ENCODE measurements at regions not wholly inside any gene's neighbourhood (a gene's known extent, or its start where the extent isn't known, plus 50 kb on each side); places are given as distances from the start of the nearest gene placed in this dataset.

DNA sequence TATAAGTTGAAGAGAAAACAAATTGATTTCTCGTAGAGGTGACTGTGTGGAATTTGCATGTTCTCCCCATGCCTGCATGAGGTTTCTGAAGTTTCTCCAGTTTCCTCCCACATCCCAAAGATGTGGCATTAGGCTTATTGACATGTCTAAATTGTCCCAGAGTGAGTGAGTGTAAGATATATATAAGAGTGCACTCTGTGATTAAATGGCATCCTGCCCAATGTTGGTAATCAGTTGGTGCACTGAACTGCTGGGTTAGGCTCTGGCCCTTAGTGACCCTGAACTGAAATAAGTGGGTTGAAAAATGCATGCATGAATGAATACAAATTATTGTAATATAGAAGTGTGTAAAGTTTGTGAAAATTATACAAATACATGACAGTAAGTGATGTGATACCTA is 1106.5 kb downstream of the TECRL start:
- H3K4me3 ChIP-seq (ENCODE audit: low read depth, low read length), result no peak overlapping the region
- no peaks in the 10 kb centered on the region for H3K27me3 ChIP-seq (ENCODE audit: insufficient read depth, low read length)
- H3K27ac ChIP-seq (ENCODE audit: low read depth, low read length), result no peak overlapping the region
- no peaks in the 10 kb centered on the region for H3K4me1 ChIP-seq (ENCODE audit: control insufficient read depth, insufficient read depth, low read length, unreplicated experiment)
- H2AFZ ChIP-seq (ENCODE audit: low read length, unreplicated experiment), result no peak overlapping the region
- H3K36me3 ChIP-seq (ENCODE audit: insufficient read depth, low read length), result no peaks in the 10 kb centered on the region
- no peaks in the 10 kb centered on the region for H3K79me2 ChIP-seq (ENCODE audit: control insufficient read depth, insufficient read depth, low read length, unreplicated experiment)

DNA sequence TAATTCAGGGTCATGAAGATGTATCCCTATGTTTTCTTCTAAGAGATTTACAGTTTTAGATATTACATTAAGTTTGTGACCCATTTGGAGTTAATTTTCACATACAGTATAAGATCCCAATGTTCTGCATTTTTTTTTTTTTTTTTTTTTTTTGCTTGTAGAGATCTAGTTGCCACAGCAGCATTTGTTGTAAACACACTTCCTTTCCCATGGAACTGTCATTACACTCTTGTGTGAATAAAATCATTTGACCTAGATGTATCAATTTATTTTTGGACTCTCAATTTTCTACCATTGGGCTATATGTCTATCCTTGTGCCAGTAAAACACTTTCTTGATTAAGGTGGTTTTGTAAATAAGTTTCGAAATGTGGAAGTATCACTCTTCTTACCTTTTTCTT is 1107.2 kb downstream of the TECRL start:
- H3K27ac ChIP-seq (ENCODE audit: low read depth, low read length), result no peak overlapping the region
- H3K27me3 ChIP-seq (ENCODE audit: insufficient read depth, low read length), result no peaks in the 10 kb centered on the region

DNA sequence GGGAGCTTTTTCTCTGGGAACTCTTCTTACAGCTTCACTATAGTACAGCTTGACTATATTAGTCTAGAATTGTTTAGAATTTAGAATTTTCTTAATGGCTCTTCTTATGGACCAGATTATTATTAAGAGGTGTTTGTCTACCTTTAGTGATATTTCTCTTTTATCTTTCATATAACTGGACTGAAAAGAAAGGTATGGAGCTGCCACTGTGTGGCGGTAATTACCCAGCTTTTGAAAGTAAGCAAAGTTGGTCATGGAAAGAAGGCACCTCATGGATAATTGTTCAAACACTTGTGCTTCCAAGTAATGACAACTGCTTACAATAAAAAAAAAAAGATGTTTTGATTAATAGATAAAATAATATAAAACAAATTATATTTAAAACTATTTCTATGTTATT is 1112.5 kb downstream of the TECRL start:
- Histone ChIP-seq H3K27me3 (ENCODE audit: insufficient read depth, low read length) (no peaks in the 10 kb centered on the region), H3K4me1 (ENCODE audit: control insufficient read depth, insufficient read depth, low read length, unreplicated experiment) (no peaks in the 10 kb centered on the region), H3K27ac (ENCODE audit: low read depth, low read length) (no peak overlapping the region), H2AFZ (ENCODE audit: low read length, unreplicated experiment) (no peak overlapping the region), H3K36me3 (ENCODE audit: insufficient read depth, low read length) (no peaks in the 10 kb centered on the region), H3K4me3 (ENCODE audit: low read depth, low read length) (no peak overlapping the region), H3K79me2 (ENCODE audit: control insufficient read depth, insufficient read depth, low read length, unreplicated experiment) (no peaks in the 10 kb centered on the region)

More for the DNA sequence above, 1107.2 kb downstream of the TECRL start:
- Histone ChIP-seq H2AFZ (ENCODE audit: low read length, unreplicated experiment) (no peak overlapping the region), H3K79me2 (ENCODE audit: control insufficient read depth, insufficient read depth, low read length, unreplicated experiment) (no peaks in the 10 kb centered on the region), H3K4me1 (ENCODE audit: control insufficient read depth, insufficient read depth, low read length, unreplicated experiment) (no peaks in the 10 kb centered on the region), H3K36me3 (ENCODE audit: insufficient read depth, low read length) (no peaks in the 10 kb centered on the region), H3K4me3 (ENCODE audit: low read depth, low read length) (no peak overlapping the region)

DNA sequence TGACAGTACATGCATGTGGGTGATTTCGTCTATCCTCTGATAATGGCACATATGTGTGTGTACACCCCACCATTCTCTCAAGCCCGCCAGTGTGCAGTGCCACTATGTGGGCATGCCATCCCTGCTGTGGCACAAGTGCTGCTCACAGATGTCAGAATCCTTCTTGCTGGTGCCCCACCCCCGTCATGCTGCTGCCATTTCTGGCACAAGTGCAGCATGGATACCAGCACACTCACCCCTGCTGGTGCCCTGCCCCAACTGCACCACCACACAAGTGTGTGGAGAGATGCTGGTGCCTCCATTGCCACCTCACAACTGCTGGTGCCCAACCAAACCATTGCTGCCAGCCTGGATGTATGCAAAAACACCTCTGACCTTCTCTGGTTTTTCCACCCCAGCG is 1133.8 kb downstream of the TECRL start:
- Histone ChIP-seq H2AFZ (ENCODE audit: low read length, unreplicated experiment) (no peak overlapping the region), H3K27me3 (ENCODE audit: insufficient read depth, low read length) (no peaks in the 10 kb centered on the region), H3K27ac (ENCODE audit: low read depth, low read length) (no peak overlapping the region), H3K79me2 (ENCODE audit: control insufficient read depth, insufficient read depth, low read length, unreplicated experiment) (no peaks in the 10 kb centered on the region), H3K4me3 (ENCODE audit: low read depth, low read length) (no peak overlapping the region), H3K4me1 (ENCODE audit: control insufficient read depth, insufficient read depth, low read length, unreplicated experiment) (no peaks in the 10 kb centered on the region), H3K36me3 (ENCODE audit: insufficient read depth, low read length) (no peaks in the 10 kb centered on the region)

DNA sequence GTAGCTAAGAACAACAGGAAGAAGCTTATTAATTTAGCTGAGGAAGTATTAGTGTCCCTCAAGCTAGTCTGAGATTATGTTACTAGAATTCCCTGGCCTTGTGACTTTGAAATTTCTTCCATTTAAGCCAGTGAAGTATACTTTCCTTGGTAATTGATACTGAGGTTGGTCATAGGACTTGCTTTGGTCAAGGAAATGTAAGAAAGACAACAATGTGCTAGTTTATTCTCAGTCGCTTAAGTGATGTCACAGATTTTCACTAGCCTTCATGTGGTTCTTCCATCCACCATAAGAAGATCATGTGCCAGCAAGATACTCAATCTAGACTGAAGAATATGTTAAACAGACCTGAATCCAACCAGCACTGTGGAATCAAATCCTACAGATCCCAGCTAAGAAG is 1140.1 kb downstream of the TECRL start:
- Histone ChIP-seq H3K27ac (ENCODE audit: low read depth, low read length) (no peak overlapping the region), H3K36me3 (ENCODE audit: insufficient read depth, low read length) (no peaks in the 10 kb centered on the region), H2AFZ (ENCODE audit: low read length, unreplicated experiment) (no peak overlapping the region), H3K4me1 (ENCODE audit: control insufficient read depth, insufficient read depth, low read length, unreplicated experiment) (no peaks in the 10 kb centered on the region), H3K4me3 (ENCODE audit: low read depth, low read length) (no peak overlapping the region), H3K79me2 (ENCODE audit: control insufficient read depth, insufficient read depth, low read length, unreplicated experiment) (no peaks in the 10 kb centered on the region), H3K27me3 (ENCODE audit: insufficient read depth, low read length) (no peaks in the 10 kb centered on the region)

DNA sequence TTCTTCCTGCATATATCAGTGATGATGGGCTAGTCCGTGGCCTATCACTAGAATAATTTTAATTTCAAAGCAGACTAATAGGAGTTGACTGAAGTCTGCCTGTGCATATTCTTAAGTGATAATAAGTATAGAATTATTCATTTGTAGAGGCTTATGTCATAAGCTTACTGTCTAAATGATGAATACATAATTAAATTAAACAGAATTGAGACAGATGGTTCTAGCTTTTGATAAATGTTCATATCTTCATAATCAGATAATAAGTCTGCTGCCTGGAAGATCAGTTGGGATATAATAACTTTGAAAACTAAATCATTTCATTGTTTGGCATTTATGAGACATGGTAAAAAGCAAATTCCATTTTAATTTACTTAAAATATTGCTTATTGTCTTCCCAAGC is 1175.6 kb downstream of the TECRL start:
- Histone ChIP-seq H3K79me2 (ENCODE audit: control insufficient read depth, insufficient read depth, low read length, unreplicated experiment) (no peaks in the 10 kb centered on the region), H3K4me1 (ENCODE audit: control insufficient read depth, insufficient read depth, low read length, unreplicated experiment) (no peaks in the 10 kb centered on the region), H3K4me3 (ENCODE audit: low read depth, low read length) (no peak overlapping the region), H3K36me3 (ENCODE audit: insufficient read depth, low read length) (no peaks in the 10 kb centered on the region), H3K27me3 (ENCODE audit: insufficient read depth, low read length) (no peaks in the 10 kb centered on the region), H3K27ac (ENCODE audit: low read depth, low read length) (no peak overlapping the region), H2AFZ (ENCODE audit: low read length, unreplicated experiment) (no peak overlapping the region)

DNA sequence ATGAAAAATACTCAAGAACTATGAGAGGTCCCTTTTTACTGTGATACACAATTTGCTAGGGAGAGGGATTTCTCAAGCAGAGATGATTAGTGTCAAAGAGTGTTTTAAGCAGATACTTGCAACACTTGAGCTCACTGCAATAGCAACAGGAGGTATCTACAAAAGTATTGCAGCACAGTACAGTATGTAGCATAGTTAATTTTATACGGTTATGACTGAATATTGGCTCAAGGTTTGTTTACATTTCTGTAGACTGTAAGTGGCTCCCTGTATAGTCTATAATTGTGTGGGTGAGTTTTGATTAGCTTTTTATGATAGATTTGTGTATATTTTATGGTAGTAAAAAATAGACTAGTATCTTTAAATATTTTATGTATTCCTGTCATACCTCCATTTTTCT is 1177.2 kb downstream of the TECRL start:
- Histone ChIP-seq H2AFZ (ENCODE audit: low read length, unreplicated experiment) (no peak overlapping the region), H3K4me1 (ENCODE audit: control insufficient read depth, insufficient read depth, low read length, unreplicated experiment) (no peaks in the 10 kb centered on the region), H3K36me3 (ENCODE audit: insufficient read depth, low read length) (no peaks in the 10 kb centered on the region), H3K4me3 (ENCODE audit: low read depth, low read length) (no peak overlapping the region), H3K27me3 (ENCODE audit: insufficient read depth, low read length) (no peaks in the 10 kb centered on the region), H3K79me2 (ENCODE audit: control insufficient read depth, insufficient read depth, low read length, unreplicated experiment) (no peaks in the 10 kb centered on the region), H3K27ac (ENCODE audit: low read depth, low read length) (no peak overlapping the region)

DNA sequence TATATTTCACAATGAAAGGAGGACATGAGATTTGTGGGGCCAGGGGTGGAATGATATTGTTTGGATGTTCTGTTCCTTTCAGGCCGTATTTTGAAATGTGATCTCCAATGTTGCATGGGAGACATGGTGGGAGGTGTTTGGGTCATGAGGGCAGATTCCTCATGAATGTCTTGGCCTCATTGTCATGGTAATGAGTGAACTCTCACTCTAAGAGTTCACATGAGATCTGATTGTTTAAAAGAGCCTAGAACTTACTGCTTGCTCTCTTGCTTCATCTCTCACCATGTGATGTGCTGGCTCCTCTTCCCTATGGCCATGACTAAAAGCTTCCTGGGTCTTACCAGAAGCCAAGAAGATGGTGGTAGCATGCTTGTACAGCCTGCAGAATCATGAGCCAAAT is 1183.0 kb downstream of the TECRL start:
- Histone ChIP-seq H3K27me3 (ENCODE audit: insufficient read depth, low read length) (no peaks in the 10 kb centered on the region), H3K4me1 (ENCODE audit: control insufficient read depth, insufficient read depth, low read length, unreplicated experiment) (no peaks in the 10 kb centered on the region), H3K79me2 (ENCODE audit: control insufficient read depth, insufficient read depth, low read length, unreplicated experiment) (no peaks in the 10 kb centered on the region), H3K27ac (ENCODE audit: low read depth, low read length) (no peak overlapping the region), H3K4me3 (ENCODE audit: low read depth, low read length) (no peak overlapping the region), H3K36me3 (ENCODE audit: insufficient read depth, low read length) (no peaks in the 10 kb centered on the region), H2AFZ (ENCODE audit: low read length, unreplicated experiment) (no peak overlapping the region)

DNA sequence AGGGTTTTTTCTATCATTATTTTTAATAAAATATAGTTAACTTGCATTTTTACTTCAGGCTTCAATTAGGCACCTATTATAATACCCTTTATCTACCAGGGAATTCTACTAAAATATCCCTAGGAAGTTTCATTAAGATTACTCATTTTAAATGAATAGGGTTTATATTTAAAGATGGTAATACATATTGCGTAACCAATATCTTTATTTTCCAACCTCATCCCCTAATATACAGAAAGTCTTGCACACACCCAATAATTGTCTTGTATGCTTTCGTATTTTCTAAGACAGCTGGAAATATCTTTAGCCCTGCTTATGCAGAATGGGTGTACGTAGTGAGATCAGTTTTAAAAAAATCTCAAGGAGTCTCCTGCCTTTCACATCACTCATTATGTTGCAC is 1186.8 kb downstream of the TECRL start:
- H2AFZ ChIP-seq (ENCODE audit: low read length, unreplicated experiment), result no peak overlapping the region
- no peaks in the 10 kb centered on the region for H3K27me3 ChIP-seq (ENCODE audit: insufficient read depth, low read length)
- no peak overlapping the region for H3K27ac ChIP-seq (ENCODE audit: low read depth, low read length)
- no peaks in the 10 kb centered on the region for H3K79me2 ChIP-seq (ENCODE audit: control insufficient read depth, insufficient read depth, low read length, unreplicated experiment)
- no peaks in the 10 kb centered on the region for H3K36me3 ChIP-seq (ENCODE audit: insufficient read depth, low read length)
- H3K4me1 ChIP-seq (ENCODE audit: control insufficient read depth, insufficient read depth, low read length, unreplicated experiment), result no peaks in the 10 kb centered on the region
- H3K4me3 ChIP-seq (ENCODE audit: low read depth, low read length), result no peak overlapping the region

DNA sequence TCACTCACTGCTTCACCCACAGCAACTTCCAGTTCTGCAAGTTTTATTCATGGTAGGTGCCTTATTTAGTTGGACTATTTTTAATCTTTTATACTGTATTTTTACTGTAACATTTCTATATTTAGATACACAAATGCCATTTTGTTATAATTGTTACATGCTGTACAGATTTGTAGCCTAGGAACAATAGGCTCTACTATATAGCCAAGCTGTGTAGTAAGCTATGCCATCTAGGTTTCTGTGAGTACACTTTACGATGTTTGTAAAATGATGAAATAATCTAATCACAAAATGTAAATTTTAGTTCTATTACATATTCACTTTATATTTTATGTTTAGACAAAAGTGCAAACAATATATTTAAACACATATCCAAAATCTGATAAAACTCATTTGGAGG is 1187.8 kb downstream of the TECRL start:
- Histone ChIP-seq H3K79me2 (ENCODE audit: control insufficient read depth, insufficient read depth, low read length, unreplicated experiment) (no peaks in the 10 kb centered on the region), H2AFZ (ENCODE audit: low read length, unreplicated experiment) (no peak overlapping the region), H3K4me1 (ENCODE audit: control insufficient read depth, insufficient read depth, low read length, unreplicated experiment) (no peaks in the 10 kb centered on the region), H3K27ac (ENCODE audit: low read depth, low read length) (no peak overlapping the region), H3K36me3 (ENCODE audit: insufficient read depth, low read length) (no peaks in the 10 kb centered on the region), H3K27me3 (ENCODE audit: insufficient read depth, low read length) (no peaks in the 10 kb centered on the region), H3K4me3 (ENCODE audit: low read depth, low read length) (no peak overlapping the region)

DNA sequence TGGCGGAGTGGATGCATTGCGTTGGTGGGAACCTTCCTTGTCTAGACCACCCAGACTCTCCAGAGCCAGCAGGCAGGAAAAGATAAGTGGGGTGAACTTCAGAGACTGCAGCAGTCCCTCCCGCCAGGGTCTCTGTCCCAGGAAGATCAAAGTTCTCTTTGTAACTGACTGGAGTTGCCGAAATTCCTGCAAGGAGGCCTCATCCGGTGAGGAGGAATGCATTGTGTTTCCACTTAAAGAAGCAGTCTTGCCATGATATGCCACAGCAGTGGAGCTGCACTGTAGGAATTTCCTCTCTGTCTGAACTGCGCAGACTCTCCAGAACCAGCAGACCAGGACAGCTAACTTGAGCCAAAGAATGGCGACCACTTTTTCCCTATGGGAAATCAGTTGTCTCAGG is 1190.4 kb downstream of the TECRL start:
- Histone ChIP-seq H3K4me3 (ENCODE audit: low read depth, low read length) (no peak overlapping the region), H3K79me2 (ENCODE audit: control insufficient read depth, insufficient read depth, low read length, unreplicated experiment) (no peaks in the 10 kb centered on the region), H3K27me3 (ENCODE audit: insufficient read depth, low read length) (no peaks in the 10 kb centered on the region), H3K4me1 (ENCODE audit: control insufficient read depth, insufficient read depth, low read length, unreplicated experiment) (no peaks in the 10 kb centered on the region), H2AFZ (ENCODE audit: low read length, unreplicated experiment) (no peak overlapping the region), H3K36me3 (ENCODE audit: insufficient read depth, low read length) (no peaks in the 10 kb centered on the region), H3K27ac (ENCODE audit: low read depth, low read length) (no peak overlapping the region)

DNA sequence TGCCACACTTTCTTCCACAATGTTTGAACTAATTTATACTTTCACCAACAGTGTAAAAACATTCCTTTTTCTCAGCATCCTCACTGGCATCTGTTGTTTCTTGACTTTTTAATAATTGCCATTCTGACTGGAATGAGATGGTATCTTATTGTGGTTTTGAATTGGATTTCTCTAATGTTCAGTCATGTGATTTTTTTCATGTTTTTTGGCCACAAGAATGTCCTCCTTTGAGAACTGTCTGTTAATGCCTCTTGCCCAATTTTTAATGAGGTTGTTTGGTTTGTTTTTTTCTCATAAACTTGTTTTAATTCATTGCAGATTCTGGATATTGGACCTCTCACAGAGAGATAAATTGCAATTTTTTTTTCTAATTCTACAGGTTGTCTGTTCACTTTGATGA is 1195.2 kb downstream of the TECRL start:
- H3K36me3 ChIP-seq (ENCODE audit: insufficient read depth, low read length), result no peaks in the 10 kb centered on the region
- no peaks in the 10 kb centered on the region for H3K79me2 ChIP-seq (ENCODE audit: control insufficient read depth, insufficient read depth, low read length, unreplicated experiment)
- no peaks in the 10 kb centered on the region for H3K4me1 ChIP-seq (ENCODE audit: control insufficient read depth, insufficient read depth, low read length, unreplicated experiment)
- no peak overlapping the region for H3K27ac ChIP-seq (ENCODE audit: low read depth, low read length)
- H2AFZ ChIP-seq (ENCODE audit: low read length, unreplicated experiment), result no peak overlapping the region
- H3K4me3 ChIP-seq (ENCODE audit: low read depth, low read length), result no peak overlapping the region
- no peaks in the 10 kb centered on the region for H3K27me3 ChIP-seq (ENCODE audit: insufficient read depth, low read length)

All from ACC112 (cell line).